ENCODE measurements at regions not wholly inside any gene's neighbourhood (a gene's known extent, or its start where the extent isn't known, plus 50 kb on each side); places are given as distances from the start of the nearest gene placed in this dataset.

DNA sequence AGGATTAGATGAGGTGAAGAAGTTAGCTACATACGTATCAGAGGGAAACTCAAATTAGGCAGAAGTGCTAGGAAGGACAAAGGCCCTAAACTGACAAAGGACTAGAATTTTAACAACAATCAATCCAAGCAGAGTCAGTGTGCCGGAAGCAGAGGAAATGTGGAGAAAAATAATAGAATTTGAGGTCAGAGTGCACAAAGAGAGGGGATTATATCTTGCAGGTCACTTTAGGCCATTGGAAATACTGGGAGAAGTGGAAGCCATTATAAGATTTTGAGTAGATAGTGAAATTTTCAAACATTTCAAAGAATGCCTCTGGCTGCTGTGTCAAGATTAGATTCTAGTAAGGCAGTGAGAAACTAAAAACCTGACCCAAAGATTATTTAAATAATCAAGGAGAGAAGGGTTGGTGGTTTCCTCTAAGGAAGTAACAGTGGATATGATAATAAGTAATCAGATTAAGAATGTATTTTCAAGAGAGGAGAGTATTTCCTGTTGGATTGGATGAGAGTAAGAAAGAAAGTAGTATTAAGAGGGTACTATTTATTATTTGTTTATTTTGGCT lies 889.2 kb upstream of the NCAM2 start:
- Histone ChIP-seq H4K12ac (ENCODE audit: low read depth, low read length) (no peak overlapping the region), H3K36me3 (ENCODE audit: control insufficient read depth in 1 of 2, insufficient read depth in 2 of 2, low read length in 2 of 2) (no peaks in the 10 kb centered on the region), H3K79me2 (ENCODE audit: control insufficient read depth, insufficient read depth, low read length, poor library complexity) (no peaks in the 10 kb centered on the region), H2AK5ac (ENCODE audit: low read length) (no peak overlapping the region), H2BK5ac (ENCODE audit: low read depth, low read length, poor library complexity) (no peak overlapping the region), H2BK120ac (ENCODE audit: insufficient read depth, low read length, poor library complexity) (no peak overlapping the region), H3K4ac (ENCODE audit: low read depth, low read length) (no peak overlapping the region), H4K91ac (ENCODE audit: low read depth, low read length) (no peak overlapping the region), H4K8ac (ENCODE audit: low read depth, low read length) (no peak overlapping the region), H3K9me3 (ENCODE audit: insufficient read depth, low read depth, low read length) (no peaks in the 10 kb centered on the region), H3K27ac (ENCODE audit: low read depth, low read length) (no peak overlapping the region), H3K27me3 (ENCODE audit: insufficient read depth, low read length) (no peaks in the 10 kb centered on the region), H3K9ac (ENCODE audit: low read length) (no peak overlapping the region), H3K4me1 (ENCODE audit: control insufficient read depth in 1 of 2, insufficient read depth in 2 of 2, low read length in 2 of 2) (no peaks in the 10 kb centered on the region), H3K4me2 (ENCODE audit: low read length) (no peak overlapping the region), H2AFZ (ENCODE audit: insufficient read depth, low read length, poor library complexity) (no peak overlapping the region), H3K79me1 (ENCODE audit: low read length) (no peaks in the 10 kb centered on the region), H3K18ac (ENCODE audit: low read length) (no peak overlapping the region), H3K4me3 (ENCODE audit: low read depth, low read length) (no peak overlapping the region), H3K14ac (ENCODE audit: low read length) (no peak overlapping the region), H3K23ac (ENCODE audit: low read length) (no peak overlapping the region), H2BK12ac (ENCODE audit: low read length) (no peak overlapping the region)
- no CpG with 5 or more reads among the region's 2 CpGs for WGBS (ENCODE audit: extremely low coverage, insufficient coverage, insufficient read length)
- no peak for DNase-seq

DNA sequence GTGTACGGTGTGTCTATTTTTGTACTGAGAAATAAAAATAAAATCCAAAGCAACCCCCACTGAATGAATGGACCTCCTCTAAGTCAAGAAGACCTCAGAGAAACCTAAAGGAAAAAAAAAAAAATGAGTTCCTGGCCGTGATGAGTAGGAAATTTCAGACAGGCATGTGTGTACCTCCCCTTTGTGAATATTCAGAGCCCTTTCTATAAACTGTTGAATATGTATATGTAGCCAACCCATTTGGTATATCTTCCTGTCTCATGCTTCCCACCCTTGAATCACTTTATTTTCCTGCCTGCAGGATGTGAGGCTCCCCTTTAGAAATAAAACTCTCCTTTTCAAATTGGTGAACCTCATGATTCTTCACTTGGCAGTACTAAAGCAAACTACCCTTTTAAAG lies 887.8 kb upstream of the NCAM2 start:
- no peaks in the 10 kb centered on the region for H3K27me3 ChIP-seq (ENCODE audit: insufficient read depth, low read length)
- no peak overlapping the region for H3K4me3 ChIP-seq (ENCODE audit: low read depth, low read length)
- no peaks in the 10 kb centered on the region for H3K9me3 ChIP-seq (ENCODE audit: insufficient read depth, low read depth, low read length)
- H2BK12ac ChIP-seq (ENCODE audit: low read length) = no peak overlapping the region
- H4K12ac ChIP-seq (ENCODE audit: low read depth, low read length) = no peak overlapping the region
- H3K79me2 ChIP-seq (ENCODE audit: control insufficient read depth, insufficient read depth, low read length, poor library complexity) = no peaks in the 10 kb centered on the region
- H3K23ac ChIP-seq (ENCODE audit: low read length) = no peak overlapping the region
- H3K27ac ChIP-seq (ENCODE audit: low read depth, low read length) = no peak overlapping the region
- WGBS (ENCODE audit: extremely low coverage, insufficient coverage, insufficient read length) = no CpG with 5 or more reads among the region's 2 CpGs
- H2AFZ ChIP-seq (ENCODE audit: insufficient read depth, low read length, poor library complexity) = no peak overlapping the region
- H3K4ac ChIP-seq (ENCODE audit: low read depth, low read length) = no peak overlapping the region
- no peaks in the 10 kb centered on the region for H3K4me1 ChIP-seq (ENCODE audit: control insufficient read depth in 1 of 2, insufficient read depth in 2 of 2, low read length in 2 of 2)
- no peak for DNase-seq
- H4K8ac ChIP-seq (ENCODE audit: low read depth, low read length) = no peak overlapping the region
- no peak overlapping the region for H2BK120ac ChIP-seq (ENCODE audit: insufficient read depth, low read length, poor library complexity)
- no peak overlapping the region for H3K18ac ChIP-seq (ENCODE audit: low read length)
- no peak overlapping the region for H3K9ac ChIP-seq (ENCODE audit: low read length)
- H3K36me3 ChIP-seq (ENCODE audit: control insufficient read depth in 1 of 2, insufficient read depth in 2 of 2, low read length in 2 of 2) = no peaks in the 10 kb centered on the region
- no peak overlapping the region for H4K91ac ChIP-seq (ENCODE audit: low read depth, low read length)
- no peak overlapping the region for H3K4me2 ChIP-seq (ENCODE audit: low read length)
- no peaks in the 10 kb centered on the region for H3K79me1 ChIP-seq (ENCODE audit: low read length)
- H2BK5ac ChIP-seq (ENCODE audit: low read depth, low read length, poor library complexity) = no peak overlapping the region
- no peak overlapping the region for H2AK5ac ChIP-seq (ENCODE audit: low read length)
- H3K14ac ChIP-seq (ENCODE audit: low read length) = no peak overlapping the region

DNA sequence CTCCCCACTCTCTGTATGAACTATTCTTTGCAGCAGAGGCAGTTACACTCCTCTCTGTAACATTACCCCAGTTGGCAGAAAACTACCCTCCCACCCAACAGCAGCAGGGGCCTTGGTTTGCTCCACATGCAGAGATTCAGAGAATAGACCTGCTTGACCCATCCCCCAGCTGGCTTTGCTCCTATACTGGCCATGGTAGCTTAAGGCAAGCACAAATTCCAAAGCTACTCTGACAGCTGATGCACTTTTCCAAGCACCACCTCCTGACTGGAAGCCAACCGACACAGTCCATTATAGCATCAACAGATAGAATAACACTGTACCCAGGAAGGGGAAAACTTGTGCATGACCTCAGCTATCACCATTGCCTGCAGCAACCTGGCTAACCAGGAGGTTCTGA lies 846.5 kb upstream of the NCAM2 start:
- Histone ChIP-seq H3K27ac (ENCODE audit: low read depth, low read length) (no peak overlapping the region), H3K9me3 (ENCODE audit: insufficient read depth, low read depth, low read length) (peaks cover 9% of the 10 kb centered on the region), H3K79me1 (ENCODE audit: low read length) (no peaks in the 10 kb centered on the region), H4K8ac (ENCODE audit: low read depth, low read length) (no peak overlapping the region), H3K4ac (ENCODE audit: low read depth, low read length) (no peak overlapping the region), H4K12ac (ENCODE audit: low read depth, low read length) (no peak overlapping the region), H3K4me1 (ENCODE audit: control insufficient read depth in 1 of 2, insufficient read depth in 2 of 2, low read length in 2 of 2) (no peaks in the 10 kb centered on the region), H2AK5ac (ENCODE audit: low read length) (no peak overlapping the region), H2BK120ac (ENCODE audit: insufficient read depth, low read length, poor library complexity) (no peak overlapping the region), H3K4me2 (ENCODE audit: low read length) (no peak overlapping the region), H3K18ac (ENCODE audit: low read length) (no peak overlapping the region), H3K79me2 (ENCODE audit: control insufficient read depth, insufficient read depth, low read length, poor library complexity) (no peaks in the 10 kb centered on the region), H3K36me3 (ENCODE audit: control insufficient read depth in 1 of 2, insufficient read depth in 2 of 2, low read length in 2 of 2) (peaks cover 0 to 2% of the 10 kb centered on the region in 2 experiments), H2BK12ac (ENCODE audit: low read length) (no peak overlapping the region), H3K9ac (ENCODE audit: low read length) (no peak overlapping the region), H2AFZ (ENCODE audit: insufficient read depth, low read length, poor library complexity) (no peak overlapping the region), H2BK5ac (ENCODE audit: low read depth, low read length, poor library complexity) (no peak overlapping the region), H3K14ac (ENCODE audit: low read length) (no peak overlapping the region), H3K4me3 (ENCODE audit: low read depth, low read length) (no peak overlapping the region), H3K23ac (ENCODE audit: low read length) (no peak overlapping the region), H3K27me3 (ENCODE audit: insufficient read depth, low read length) (no peaks in the 10 kb centered on the region), H4K91ac (ENCODE audit: low read depth, low read length) (no peak overlapping the region)
- WGBS (ENCODE audit: extremely low coverage, insufficient coverage, insufficient read length) = no CpG with 5 or more reads among the region's 1 CpG
- DNase-seq = no peak

DNA sequence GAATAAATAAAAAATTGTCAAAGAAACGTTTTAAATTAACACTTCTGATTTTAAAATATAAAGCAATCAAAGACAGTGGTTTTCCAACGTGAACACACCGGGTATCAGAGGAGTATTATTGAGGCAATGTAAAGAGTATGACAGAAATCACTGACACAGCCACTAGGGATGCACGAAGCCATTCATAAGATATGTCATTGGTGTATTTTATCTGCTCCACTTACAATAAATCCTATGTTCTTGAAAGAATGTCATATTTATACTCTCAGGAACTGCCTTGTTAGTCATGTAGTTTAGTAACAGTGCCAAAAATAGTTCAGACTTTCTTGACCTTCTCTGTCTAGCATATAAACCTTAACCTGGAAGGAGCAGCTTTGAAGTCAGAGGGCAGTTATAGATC lies 835.0 kb upstream of the NCAM2 start:
- H3K9ac ChIP-seq (ENCODE audit: low read length) = no peak overlapping the region
- WGBS (ENCODE audit: extremely low coverage, insufficient coverage, insufficient read length) = no CpG with 5 or more reads among the region's 4 CpGs
- H2BK12ac ChIP-seq (ENCODE audit: low read length) = no peak overlapping the region
- no peak overlapping the region for H3K4me2 ChIP-seq (ENCODE audit: low read length)
- no peak overlapping the region for H2AK5ac ChIP-seq (ENCODE audit: low read length)
- H3K4ac ChIP-seq (ENCODE audit: low read depth, low read length) = no peak overlapping the region
- H3K79me1 ChIP-seq (ENCODE audit: low read length) = no peaks in the 10 kb centered on the region
- H3K18ac ChIP-seq (ENCODE audit: low read length) = no peak overlapping the region
- no peak overlapping the region for H3K27ac ChIP-seq (ENCODE audit: low read depth, low read length)
- no peak overlapping the region for H2BK120ac ChIP-seq (ENCODE audit: insufficient read depth, low read length, poor library complexity)
- H4K12ac ChIP-seq (ENCODE audit: low read depth, low read length) = no peak overlapping the region
- no peaks in the 10 kb centered on the region for H3K79me2 ChIP-seq (ENCODE audit: control insufficient read depth, insufficient read depth, low read length, poor library complexity)
- no peak overlapping the region for H4K8ac ChIP-seq (ENCODE audit: low read depth, low read length)
- no peaks in the 10 kb centered on the region for H3K4me1 ChIP-seq (ENCODE audit: control insufficient read depth in 1 of 2, insufficient read depth in 2 of 2, low read length in 2 of 2)
- no peaks in the 10 kb centered on the region for H3K27me3 ChIP-seq (ENCODE audit: insufficient read depth, low read length)
- H3K4me3 ChIP-seq (ENCODE audit: low read depth, low read length) = no peak overlapping the region
- no peaks in the 10 kb centered on the region for H3K9me3 ChIP-seq (ENCODE audit: insufficient read depth, low read depth, low read length)
- no peak overlapping the region for H4K91ac ChIP-seq (ENCODE audit: low read depth, low read length)
- no peak overlapping the region for H3K23ac ChIP-seq (ENCODE audit: low read length)
- no peak overlapping the region for H2BK5ac ChIP-seq (ENCODE audit: low read depth, low read length, poor library complexity)
- no peak for DNase-seq
- no peak overlapping the region for H3K14ac ChIP-seq (ENCODE audit: low read length)
- no peak overlapping the region for H2AFZ ChIP-seq (ENCODE audit: insufficient read depth, low read length, poor library complexity)
- H3K36me3 ChIP-seq (ENCODE audit: control insufficient read depth in 1 of 2, insufficient read depth in 2 of 2, low read length in 2 of 2) = no peaks in the 10 kb centered on the region
